ENCODE measurements at regions not wholly inside any gene's neighbourhood (a gene's known extent, or its start where the extent isn't known, plus 50 kb on each side); places are given as distances from the start of the nearest gene placed in this dataset.

DNA sequence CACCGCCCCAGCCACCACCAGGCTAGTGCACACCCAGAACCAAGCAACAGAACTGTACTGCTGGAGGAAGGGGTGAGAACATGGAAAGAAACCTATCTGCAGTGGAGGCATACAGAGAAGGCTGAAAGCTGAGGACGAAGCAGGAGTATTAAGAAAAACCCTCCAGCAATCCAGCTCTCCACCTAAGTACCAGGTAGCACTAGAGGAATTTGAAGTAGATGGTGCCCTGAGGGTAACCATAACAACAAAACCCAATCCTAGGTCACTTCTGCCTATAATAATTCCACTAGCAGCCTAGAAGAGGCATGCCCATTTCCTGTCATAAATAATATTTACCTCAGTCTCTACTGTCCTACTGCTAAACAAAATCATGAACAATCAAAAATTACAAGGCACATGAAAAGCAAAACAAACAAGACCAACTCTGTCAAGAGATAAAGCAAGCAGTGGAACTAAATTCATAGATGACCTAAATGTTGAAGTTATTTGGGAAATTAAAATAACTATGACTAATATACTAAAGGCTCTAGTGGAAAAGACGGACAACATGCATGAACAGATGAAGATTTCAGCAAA, 51.1 kb downstream of the HYCC1 start:
- no peak for DNase-seq (ENCODE audit: low read depth)

DNA sequence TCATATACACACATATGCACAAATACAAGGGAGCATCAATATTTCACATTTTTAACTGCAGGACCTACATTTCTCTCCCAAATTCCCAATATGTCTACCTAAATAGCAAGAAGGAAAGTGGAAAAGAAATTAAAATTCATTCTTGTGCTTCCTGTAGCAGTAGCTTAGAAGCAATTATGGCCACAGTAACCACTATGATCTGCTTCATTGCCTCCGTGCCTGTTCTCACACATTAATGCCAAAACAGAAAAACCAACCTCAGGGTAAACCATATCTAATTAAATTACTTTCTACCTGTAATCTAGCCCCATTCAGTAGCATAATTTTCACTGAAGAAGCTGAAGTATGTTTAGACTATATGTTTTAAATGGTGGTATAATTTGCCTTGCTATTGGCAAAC, 55.2 kb downstream of the HYCC1 start:
- no peak for DNase-seq (ENCODE audit: low read depth)

DNA sequence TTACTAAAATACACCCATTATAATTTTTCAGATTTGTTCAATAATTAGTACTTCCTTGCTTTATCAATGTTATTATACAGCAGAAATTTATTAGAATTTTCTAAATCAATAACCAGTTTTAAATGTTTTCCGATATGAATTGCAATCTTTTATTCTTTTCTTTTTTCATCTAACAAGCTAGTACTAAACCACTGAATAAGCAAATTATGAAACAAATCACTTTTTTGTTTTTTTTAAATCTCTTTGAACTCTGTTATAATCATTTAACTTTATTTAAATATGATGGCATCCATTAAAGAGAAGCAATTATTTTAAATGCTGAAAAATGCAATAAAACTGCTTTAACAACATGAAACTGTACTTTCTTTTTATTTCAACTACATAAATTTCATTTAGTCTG, 59.7 kb downstream of the HYCC1 start:
- no peak for DNase-seq (ENCODE audit: low read depth)

DNA sequence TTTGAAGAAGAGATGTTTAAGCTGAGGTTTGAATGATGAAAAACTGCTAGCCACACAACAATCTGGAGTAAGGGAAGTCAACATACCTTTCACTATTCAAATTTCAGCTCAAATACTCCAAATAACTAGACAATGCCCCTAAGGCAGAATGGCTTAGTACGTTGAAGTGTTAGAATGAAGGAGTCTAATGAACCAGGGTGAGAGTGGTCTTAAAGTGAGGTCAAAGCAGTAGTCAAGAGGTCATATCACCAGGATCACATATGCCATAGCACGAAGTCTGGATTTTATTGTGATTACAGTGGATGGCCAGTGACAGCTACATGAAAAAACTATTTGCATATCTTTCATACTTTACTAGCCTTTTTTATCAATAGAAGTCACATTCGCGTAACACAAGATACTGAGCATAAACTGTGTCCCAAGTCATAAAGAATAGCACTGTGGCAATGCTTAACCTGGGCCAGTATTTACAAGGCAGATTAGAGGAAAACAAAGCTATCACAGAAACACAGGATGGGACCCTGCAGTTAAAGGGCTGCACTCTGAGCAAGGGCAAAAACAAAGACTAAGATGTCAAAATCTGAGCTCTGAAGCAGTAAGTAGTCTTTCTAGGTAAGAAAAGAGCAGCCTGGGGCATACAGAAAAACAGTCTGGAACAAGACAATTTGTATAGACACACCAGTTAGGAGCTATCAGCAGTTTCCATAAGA, 61.5 kb downstream of the HYCC1 start:
- no peak for DNase-seq (ENCODE audit: low read depth)

DNA sequence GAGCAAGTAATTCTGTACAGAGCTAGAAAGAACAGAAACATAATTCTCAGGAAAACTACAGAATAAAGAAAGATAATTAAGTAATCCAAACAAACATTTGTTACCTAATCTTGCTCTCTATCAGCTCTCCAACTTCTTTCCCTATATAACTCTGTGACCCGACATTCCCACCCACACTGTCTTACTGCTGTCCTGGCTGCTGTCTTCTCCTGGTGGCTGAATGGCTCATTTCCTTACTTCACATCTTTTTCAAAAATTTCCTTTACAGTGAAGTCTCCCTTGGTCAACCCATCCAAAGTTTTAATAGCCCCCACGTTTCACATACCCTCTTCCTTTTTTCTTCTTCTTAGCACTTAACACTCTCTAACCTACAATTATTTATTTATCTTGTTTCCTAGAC, 64.0 kb downstream of the HYCC1 start:
- no peak for DNase-seq (ENCODE audit: low read depth)

DNA sequence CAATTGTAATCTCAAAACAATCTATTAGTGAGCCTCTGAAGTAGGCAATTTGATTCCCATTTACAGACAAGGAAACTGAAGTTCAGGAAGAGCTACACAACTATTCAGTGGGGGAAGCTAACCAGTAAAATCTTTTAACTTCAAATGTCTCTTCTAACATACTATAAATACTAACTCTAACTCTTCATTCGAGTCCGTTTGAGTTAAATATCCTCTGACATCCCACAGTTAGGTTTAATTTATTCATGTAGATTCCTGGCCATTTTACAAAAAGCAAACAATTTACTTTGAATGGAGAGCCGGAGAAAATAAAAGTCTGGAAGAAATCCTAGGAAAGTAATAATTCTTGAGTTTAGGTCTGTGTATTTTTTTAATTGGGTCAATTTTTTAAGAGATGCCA, 64.7 kb downstream of the HYCC1 start:
- DNase-seq (ENCODE audit: low read depth) = no peak

DNA sequence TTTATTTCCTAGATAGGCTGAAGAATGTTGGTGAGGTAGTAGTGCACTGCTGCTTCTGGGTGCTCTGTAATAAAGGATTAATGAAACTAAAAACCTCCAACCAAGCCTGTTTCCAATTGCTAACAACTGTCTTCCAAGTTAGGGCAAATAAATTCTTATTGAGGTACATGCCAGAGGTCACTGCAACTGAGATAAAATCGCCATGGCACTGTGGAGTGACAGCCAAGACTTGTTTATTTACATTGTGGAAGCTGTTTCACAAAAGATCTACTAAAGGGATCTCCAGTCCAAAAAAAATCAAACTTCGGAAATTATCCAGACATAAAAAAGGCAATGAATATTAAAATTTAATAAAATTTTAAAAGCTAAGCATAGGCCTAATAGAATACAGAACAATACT, 65.2 kb downstream of the HYCC1 start:
- DNase-seq (ENCODE audit: low read depth) = no peak

DNA sequence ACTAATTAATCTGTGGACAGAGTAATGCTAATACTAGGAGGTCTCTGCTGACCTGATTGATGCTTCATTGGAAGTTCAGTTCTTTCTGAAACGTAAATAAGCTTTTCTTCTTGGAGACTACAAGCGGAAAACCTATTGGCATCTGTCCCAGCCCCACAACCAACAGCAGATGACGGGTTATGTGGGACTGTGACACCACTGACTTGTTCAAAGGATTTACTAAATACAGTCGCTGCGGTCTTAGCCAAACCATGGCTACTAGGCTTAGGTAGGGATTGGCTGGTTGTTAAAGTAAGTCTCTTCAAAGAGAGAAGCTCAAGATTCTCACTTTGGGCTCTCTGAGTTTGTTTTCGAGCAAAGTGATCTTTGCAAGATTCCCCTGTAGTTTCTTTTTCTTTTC, 68.3 kb downstream of the HYCC1 start:
- no peak for DNase-seq (ENCODE audit: low read depth)

DNA sequence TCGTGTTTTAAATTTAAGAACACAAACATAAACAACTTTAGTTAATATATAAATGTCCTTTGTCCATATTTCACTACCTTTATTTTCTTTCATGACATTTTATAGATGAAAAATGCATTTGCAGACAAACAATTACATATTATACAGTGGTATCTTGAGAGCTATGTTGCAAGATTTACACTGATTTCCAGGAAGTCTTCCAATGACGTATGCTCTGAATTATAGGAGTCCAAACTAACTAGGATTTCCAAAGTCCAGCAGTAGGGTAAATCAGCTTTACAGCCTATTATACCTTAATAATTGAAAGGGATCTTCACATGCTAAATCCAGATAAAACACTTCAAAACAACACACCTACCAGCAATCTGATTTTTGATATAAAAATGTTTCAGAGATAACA, 69.4 kb downstream of the HYCC1 start:
- no peak for DNase-seq (ENCODE audit: low read depth)

DNA sequence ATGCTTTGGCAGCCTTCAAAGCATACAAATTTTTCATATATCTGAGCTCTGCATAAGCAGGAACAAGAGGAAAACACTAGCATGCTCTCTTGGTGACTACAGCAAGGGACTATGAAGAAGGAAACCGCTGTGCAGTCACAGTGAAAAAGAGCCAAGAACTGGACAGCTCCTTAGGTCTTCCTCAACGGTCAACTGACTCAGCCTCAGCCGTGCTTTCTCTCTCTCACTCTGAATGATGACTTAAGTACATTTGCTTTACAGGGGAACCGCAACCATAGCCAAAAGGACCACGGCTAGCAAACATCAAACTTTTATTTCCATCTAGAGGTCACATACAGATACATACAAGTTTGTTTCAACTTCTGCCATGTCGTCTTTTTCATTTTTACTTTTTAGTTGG, 69.9 kb downstream of the HYCC1 start:
- peak; percentile 57 for DNase-seq (ENCODE audit: low read depth)

DNA sequence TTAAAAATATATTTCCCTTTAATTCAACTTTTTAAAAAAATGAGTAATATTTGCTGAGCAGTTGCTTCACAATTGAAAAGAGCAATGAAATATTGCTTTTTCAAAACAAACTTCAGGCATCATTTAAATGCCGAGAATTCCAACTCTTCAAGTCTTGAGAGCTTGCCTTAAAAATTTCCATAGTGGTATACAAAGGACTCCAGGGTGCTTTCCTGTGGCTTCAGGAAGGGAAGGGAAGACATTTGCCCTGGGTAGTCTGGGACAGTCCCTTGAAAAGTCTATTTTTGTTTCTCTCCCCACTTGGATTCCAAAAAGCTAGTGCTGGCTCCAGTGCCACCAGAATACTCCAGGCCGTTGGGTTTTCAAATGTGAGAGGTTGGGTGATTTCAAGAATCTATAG, 71.7 kb downstream of the HYCC1 start:
- no peak for DNase-seq (ENCODE audit: low read depth)

DNA sequence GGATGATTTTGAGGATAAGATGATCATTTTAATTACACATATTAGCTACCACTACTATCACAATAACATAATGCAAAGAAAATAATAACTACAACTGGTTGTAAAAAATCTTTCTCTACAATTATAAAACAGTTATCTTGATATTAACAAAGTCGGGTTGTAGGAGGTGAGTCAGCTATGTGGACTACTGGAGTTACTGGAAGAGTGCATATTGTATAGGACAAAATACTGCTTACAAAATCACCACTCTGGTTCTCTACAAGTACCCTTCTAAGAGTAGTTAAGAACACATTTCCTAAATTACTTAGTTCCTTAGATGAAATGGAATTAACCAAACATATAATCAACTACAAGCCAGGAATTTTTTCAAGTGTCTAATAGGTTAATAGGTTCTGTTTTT, 74.1 kb downstream of the HYCC1 start:
- DNase-seq (ENCODE audit: low read depth) = no peak

DNA sequence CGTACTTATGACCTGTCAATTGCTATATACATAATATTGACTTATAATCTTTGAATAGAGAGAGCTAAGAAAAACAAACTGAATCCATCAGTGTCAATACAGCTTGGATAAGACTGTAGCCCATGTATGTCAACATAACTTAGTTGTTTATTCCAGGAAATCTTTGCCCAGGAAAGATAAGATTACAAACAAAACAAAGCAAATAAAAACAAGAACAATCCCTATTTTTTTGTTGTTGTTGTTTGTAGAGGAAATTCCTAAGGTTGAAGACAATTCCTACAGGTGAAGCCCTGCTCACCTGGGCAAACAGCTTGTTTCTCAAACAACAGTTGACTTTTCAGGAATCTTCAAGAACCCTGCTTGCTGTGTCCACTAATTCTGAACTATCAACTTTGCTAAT, 76.0 kb downstream of the HYCC1 start:
- DNase-seq (ENCODE audit: low read depth) = no peak

DNA sequence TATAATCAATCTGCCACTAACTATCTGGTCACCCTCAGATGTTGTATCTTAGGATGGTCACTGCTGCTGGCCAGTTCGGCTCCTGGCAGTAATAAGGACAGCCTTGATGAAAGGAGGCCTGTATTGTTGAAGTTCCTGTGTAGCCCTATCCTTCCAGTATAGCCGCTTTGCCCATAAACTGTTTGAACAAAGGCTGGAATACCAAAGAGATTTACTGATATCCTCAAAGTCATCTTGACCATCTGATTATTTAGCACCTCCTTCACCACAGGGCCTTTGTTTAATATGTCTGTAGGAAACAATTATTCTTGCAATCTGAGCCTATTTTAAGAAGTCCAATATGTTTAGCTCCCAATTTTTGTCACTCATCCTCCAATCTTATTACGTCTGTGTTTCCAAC, 77.7 kb downstream of the HYCC1 start:
- no peak for DNase-seq (ENCODE audit: low read depth)

DNA sequence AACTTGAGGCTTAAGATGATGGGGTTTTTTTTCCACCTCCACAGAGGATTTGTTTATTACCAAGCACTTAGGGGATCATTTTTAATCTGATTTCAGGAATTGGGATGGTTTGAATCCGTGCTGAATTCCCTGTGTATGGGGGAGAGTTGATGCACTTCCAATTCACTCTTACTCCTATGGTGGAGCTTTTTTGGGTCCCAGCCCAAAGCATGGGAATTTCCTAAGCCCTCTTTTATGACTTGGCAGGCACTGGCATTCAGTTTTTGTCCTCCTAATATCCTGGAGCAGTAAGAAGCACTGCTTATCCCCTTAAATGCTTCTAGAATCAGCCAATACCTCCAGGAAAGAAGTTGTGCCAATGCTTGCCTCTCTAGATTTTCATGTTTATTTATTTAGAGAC, 78.7 kb downstream of the HYCC1 start:
- DNase-seq (ENCODE audit: low read depth) = no peak

DNA sequence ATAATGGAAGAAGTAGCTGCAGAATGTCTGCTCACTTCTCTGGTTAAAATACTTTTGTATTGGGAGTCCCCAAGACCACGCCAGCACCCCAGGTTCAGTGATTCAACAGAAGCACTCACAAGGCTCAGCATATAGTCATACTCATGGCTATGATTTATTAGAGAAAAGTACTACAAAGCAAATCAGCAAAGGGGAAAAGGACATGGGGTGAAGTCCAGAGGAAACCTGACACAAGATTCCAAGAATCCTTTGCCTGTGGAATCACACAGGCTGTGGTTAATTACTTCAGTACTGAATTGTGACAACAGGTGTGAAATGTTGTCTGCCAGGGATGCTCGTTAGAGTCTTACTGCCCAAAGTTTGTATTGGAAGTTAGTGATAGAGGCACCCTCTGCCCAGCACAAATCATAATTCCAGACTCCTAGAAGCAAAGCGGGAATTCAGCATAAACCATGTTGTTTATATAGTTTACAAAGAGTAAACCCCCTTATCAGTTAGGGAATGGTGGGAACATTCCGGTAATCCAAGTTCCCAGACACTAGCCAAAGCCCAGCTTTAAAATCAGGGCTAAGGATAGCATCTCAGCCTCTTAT, 79.4 kb downstream of the HYCC1 start:
- DNase-seq (ENCODE audit: low read depth) = no peak

DNA sequence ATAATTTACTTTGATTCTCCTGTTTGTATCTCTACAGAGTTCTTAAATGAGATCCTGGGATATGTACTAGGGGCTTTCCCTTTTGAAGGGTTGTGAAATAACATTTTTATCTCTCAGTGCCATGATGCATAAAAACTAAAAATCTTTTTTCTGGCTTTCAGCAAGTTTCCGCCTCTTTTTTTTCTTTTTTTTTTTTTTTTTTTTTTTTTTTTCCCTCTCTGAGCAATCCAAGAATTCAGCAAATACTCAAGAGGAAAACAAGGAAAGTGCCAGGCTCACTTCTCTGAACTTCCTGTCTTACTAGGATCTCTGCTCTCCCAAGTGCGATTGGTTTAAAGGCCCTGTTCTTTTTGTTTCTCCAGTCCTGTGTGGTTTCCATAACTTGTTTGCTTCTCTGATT, 79.9 kb downstream of the HYCC1 start:
- DNase-seq (ENCODE audit: low read depth) = no peak

DNA sequence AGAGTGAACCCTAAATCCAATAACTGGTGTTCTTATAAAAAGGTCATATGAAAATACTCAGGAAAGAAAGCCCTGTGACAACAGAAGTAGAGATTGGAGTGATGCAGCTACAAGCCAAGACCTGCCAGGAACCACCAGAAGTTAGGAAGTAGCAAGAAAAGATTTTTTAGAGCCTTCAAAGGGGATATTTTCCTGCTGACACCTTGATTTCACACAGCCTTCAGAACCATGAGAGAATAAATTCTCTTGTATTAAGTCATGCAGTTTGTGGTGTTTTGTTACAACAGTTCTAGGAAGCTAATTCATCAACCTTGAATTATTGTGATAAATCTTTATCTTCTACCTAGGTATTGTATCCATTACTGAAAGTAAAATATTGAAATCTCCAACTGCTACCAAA, 81.0 kb downstream of the HYCC1 start:
- DNase-seq (ENCODE audit: low read depth) = no peak

DNA sequence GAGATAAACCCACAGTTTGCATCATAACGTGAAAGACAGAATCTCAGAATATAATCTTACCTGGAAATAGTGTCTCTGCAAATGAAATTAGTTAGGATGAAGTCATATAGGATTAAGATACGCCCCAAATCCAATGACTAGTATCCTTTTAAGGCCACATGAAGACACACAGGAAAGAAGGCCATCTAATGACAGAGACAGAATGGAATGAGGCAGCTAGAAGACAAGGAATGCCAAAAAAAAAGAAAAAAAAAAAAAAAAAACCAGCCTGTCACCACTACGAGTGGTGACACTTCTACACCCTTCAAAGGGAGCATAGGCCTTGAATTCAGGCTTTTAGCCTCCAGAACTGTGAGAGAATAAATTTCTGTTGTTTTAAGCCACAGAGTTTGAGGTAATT, 82.9 kb downstream of the HYCC1 start:
- no peak for DNase-seq (ENCODE audit: low read depth)

DNA sequence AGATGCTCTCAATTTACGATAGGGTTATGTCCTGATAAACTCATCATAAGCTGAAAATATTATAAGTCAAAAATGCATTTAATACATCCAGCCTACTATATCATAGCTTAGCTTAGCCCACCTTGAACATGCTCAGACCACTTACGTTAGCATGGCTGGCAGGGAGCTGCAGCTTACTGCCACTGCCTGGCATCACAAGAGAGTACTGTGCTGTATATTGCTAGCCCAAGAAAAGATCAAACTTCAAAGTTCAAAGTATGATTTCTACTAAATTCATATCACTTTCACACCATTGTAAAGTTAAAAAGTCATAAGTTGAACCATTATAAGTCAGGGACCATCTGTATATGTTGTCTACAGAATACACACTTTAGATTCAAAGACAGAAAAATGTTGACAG, 91.6 kb downstream of the HYCC1 start:
- no peak for DNase-seq (ENCODE audit: low read depth)

DNA sequence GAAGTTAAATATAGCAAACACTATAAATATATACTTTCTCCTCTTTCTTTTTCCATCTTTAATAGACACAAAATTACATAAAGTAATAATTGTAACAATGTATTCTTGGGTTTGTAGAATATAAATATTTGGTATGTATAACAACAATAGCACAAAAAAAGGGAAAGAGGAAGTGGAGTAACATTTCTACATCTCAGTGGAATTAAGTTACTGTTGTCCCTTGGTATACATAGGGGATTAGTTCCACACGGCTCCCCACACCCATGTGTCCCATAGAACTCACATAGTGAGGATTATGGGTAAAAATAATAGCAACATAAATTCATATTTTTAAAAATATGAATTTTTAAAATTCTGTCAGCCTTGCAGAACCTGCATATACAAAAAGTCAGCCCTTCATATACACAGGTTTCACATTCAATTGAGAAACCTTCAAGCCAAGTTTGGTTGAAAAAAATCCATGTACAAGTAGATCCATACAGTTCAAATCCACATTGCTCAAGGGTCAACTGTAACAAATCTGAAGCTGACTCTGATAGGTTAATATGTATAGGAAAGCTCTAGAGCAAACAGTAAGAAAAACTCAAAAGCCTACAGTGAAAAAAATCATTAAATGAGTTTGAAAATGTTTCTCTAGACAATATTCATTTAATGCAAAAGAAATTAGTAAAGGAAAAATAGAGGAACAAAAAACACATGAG, 92.4 kb downstream of the HYCC1 start:
- DNase-seq (ENCODE audit: low read depth) = no peak

DNA sequence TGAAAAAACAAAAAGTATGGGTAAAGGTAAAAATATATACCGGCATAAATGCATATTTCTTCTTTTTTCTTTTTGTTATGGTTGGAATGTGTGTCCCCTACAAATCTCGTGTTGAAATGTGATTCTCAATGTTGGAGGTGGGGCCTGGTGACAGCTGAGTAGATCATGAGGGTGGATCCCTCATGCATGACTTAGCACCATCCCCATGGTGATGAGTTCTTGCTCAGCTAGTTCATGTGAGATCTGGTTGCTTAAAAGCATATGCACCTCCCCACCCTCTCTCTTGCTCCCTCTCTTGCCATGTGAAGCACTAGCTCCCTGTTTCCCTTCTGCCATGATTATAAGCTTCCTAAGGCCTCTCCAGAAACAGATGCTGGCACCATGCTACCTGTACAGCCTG, 93.3 kb downstream of the HYCC1 start:
- DNase-seq (ENCODE audit: low read depth) = no peak

DNA sequence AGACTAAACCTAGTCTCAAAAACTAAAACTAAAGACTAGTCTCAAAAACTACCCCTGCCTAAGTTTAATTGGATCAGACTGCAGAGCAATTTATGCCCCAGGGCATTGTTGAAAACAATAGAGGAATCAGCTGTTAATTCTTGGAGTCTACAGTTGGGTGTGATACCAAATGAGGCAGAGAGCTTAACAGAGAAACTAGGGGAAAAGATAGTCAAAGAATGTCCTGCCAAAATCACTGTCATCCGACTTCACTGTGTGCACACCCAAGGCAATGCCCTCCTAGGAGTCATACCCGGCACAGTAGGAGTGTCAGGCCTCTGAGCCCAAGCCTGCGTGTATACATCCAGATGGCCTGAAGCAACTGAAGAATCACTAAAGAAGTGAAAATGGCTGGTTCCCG, 90.5 kb upstream of the TOMM7 start:
- DNase-seq (ENCODE audit: low read depth) = no peak

Data from non-pigmented ciliary epithelial cell (primary cell).